GM12878 (cell line): ENCODE measurements at regions not wholly inside any gene's neighbourhood (a gene's known extent, or its start where the extent isn't known, plus 50 kb on each side); places are given as distances from the start of the nearest gene placed in this dataset.
A peak's percentile ranks its signal among the peaks of the same experiment; 100 is the strongest.

Experiments used
- ATAC-seq: fragments of 200-7000 bp; cut with Tn5 transposase; 3 replicates; pipeline ENCODE4 v1.9.1; 2020; ENCODE audit warnings: mild to moderate bottlenecking, moderate library complexity
- BruUV-seq: library from RNA; stranded (reverse); fragments of 400-500 nt; replicated peaks from 2 replicates; lab custom pipeline; 2021; lab: Mats Ljungman, UMichigan
- CTCF ChIA-PET: fragments of 300-600 bp; sonication (Branson Sonifier 250); formaldehyde crosslinking; extraction: SDS; loops from one replicate; lab custom pipeline; 2021; ENCODE audit warnings: inconsistent platforms; lab: Yijun Ruan, JAX
- POLR2A ChIA-PET: fragments of 350-600 bp; formaldehyde crosslinking; extraction: SDS; loops from one replicate; lab custom pipeline; 2021; ENCODE audit warnings: inconsistent platforms; lab: Charles Lee
- RAD21 ChIA-PET: fragments of 300-600 bp; sonication (Branson Sonifier 250); formaldehyde crosslinking; loops from one replicate; lab custom pipeline; 2023; ENCODE audit warnings: antibody characterized with exemption; ENCODE audit not compliant: unreplicated experiment; lab: Charles Lee
- SMC1A ChIA-PET: fragments of 300-600 bp; sonication (Branson Sonifier 250); formaldehyde crosslinking; loops from one replicate; lab custom pipeline; 2023; ENCODE audit not compliant: unreplicated experiment, uncharacterized antibody; lab: Charles Lee
- DNase-seq: peaks from one replicate; pipeline ENCODE4 v3.0.0-alpha.2; 2011; ENCODE audit warnings: low read depth, low spot score
- FAIRE-seq: peaks from 3 replicates; lab custom pipeline; 2011; peaks lifted over from hg19 to GRCh38; lab: Jason Lieb, UNC
- H2AFZ ChIP-seq: 2 replicates; pipeline ENCODE4 v1.6.0; 2011; ENCODE audit warnings: low read depth, low read length, control low read depth; ENCODE audit not compliant: control insufficient read depth
- H3K27ac ChIP-seq: 2 replicates; pipeline ENCODE4 v1.5.1; 2011; ENCODE audit warnings: control low read depth; ENCODE audit not compliant: control insufficient read depth, insufficient read depth
- H3K27me3 ChIP-seq, 2 experiments: replicated peaks in 1 of 2; 2 replicates each; pipeline versions ENCODE4 v1.6.0 to v1.6.1; 2011; ENCODE audit warnings: low read length in 1 of 2; ENCODE audit not compliant: control insufficient read depth in 2 of 2, insufficient read depth in 2 of 2
- H3K36me3 ChIP-seq, 2 experiments: 2 replicates each; pipeline ENCODE4 v1.5.1; 2011; ENCODE audit warnings: low read length in 1 of 2; ENCODE audit not compliant: control insufficient read depth in 2 of 2, insufficient read depth in 2 of 2
- H3K4me1 ChIP-seq: 2 replicates; pipeline ENCODE4 v1.6.1; 2011; ENCODE audit warnings: mild to moderate bottlenecking, low read length, moderate library complexity, mixed read lengths; ENCODE audit not compliant: control insufficient read depth, insufficient read depth
- H3K4me2 ChIP-seq: 2 replicates; pipeline ENCODE4 v1.6.0; 2011; ENCODE audit warnings: control low read depth; ENCODE audit not compliant: control insufficient read depth, insufficient read depth
- H3K4me3 ChIP-seq: fragments of 200-600 bp; sonication (generic); 2 replicates; pipeline ENCODE4 v1.5.1; 2016
- H3K79me2 ChIP-seq: 2 replicates; pipeline ENCODE4 v1.6.0; 2011; ENCODE audit warnings: low read length; ENCODE audit not compliant: control insufficient read depth, insufficient read depth
- H3K9ac ChIP-seq: 2 replicates; pipeline ENCODE4 v1.8.0; 2011; ENCODE audit warnings: low read length, control low read depth, mixed read lengths; ENCODE audit not compliant: control insufficient read depth, insufficient read depth
- H3K9me3 ChIP-seq: replicated peaks from 3 replicates; pipeline ENCODE4 v1.5.1; 2011; ENCODE audit warnings: mild to moderate bottlenecking, low read length; ENCODE audit not compliant: control insufficient read depth, insufficient read depth
- H4K20me1 ChIP-seq: 2 replicates; pipeline ENCODE4 v1.6.0; 2011; ENCODE audit not compliant: control insufficient read depth, insufficient read depth
- CBX3 ChIP-seq: fragments of 200-600 bp; sonication (generic); IDR thresholded peaks from 2 replicates; pipeline ENCODE4 v1.6.1; 2016; ENCODE audit warnings: low read depth, borderline replicate concordance
- CHD4 ChIP-seq: fragments of 200-600 bp; sonication (generic); IDR thresholded peaks from 2 replicates; pipeline ENCODE4 v1.6.1; 2016; ENCODE audit warnings: mild to moderate bottlenecking
- PAX8 ChIP-seq: fragments of 450-650 bp; IDR thresholded peaks from 2 replicates; pipeline ENCODE4 v1.6.1; 2017; ENCODE audit warnings: mild to moderate bottlenecking, moderate library complexity
- SP1 ChIP-seq: IDR thresholded peaks from one replicate; pipeline ENCODE4 v1.6.1; 2011; ENCODE audit warnings: low read depth, low read length
- ZNF24 ChIP-seq: fragments of 450-650 bp; IDR thresholded peaks from 2 replicates; pipeline ENCODE4 v1.6.1; 2017; ENCODE audit warnings: antibody characterized with exemption, mild to moderate bottlenecking
- WGBS: methylation state at CpG from one replicate; pipeline ENCODE4 v1.1.6; 2016; ENCODE audit warnings: low lambda C conversion rate; ENCODE audit not compliant: insufficient replicate concordance, insufficient coverage; ENCODE audit errors: missing lambda C conversion rate; 5-methylcytosine and 5-hydroxymethylcytosine counted together
- in situ Hi-C: fragments of 300-500 bp; cut with MboI; formaldehyde crosslinking; loops from 9 replicates; pipeline ENCODE4 v1.14.3; 2018; ENCODE audit warnings: mixed read lengths
- intact Hi-C: fragments of 100-400 bp; cut with micrococcal nuclease; formaldehyde crosslinking; loops from one replicate; pipeline ENCODE4 v1.14.2; 2022; ENCODE audit not compliant: unreplicated experiment

GRCh38 chr6:23175391-23175790, 606.0 kb downstream of the HDGFL1 start:
- no peak overlapping the region for H3K27ac ChIP-seq
- intact Hi-C loops = no loop called here
- H3K27me3 ChIP-seq = no peaks in the 10 kb centered on the region
- H3K79me2 ChIP-seq = no peaks in the 10 kb centered on the region
- POLR2A ChIA-PET = no interaction called here
- DNase-seq (no peak), FAIRE-seq (no peak), ATAC-seq (0 out of 3 replicates have a peak, but pooled peaks have one; percentile 27)
- CTCF ChIA-PET = no interaction called here
- no peaks in the 10 kb centered on the region for H3K9me3 ChIP-seq
- no peaks in the 10 kb centered on the region for H3K4me1 ChIP-seq
- WGBS = 44% methylated on average over 2 of the region's 2 CpGs
- H3K4me3 ChIP-seq = no peak overlapping the region
- H3K4me2 ChIP-seq = no peak overlapping the region
- H3K9ac ChIP-seq = no peak overlapping the region
- in situ Hi-C loops = no loop called here
- no peaks in the 10 kb centered on the region for H4K20me1 ChIP-seq
- RAD21 ChIA-PET = no interaction called here
- H2AFZ ChIP-seq = no peak overlapping the region
- H3K36me3 ChIP-seq = no peaks in the 10 kb centered on the region
- TF ChIP-seq SP1 = no peak
- TF ChIP-seq CHD4 = no peak
- TF ChIP-seq, all 136 proteins: peak for 0
- SMC1A ChIA-PET = no interaction called here
- no TSS peak for BruUV-seq

DNA sequence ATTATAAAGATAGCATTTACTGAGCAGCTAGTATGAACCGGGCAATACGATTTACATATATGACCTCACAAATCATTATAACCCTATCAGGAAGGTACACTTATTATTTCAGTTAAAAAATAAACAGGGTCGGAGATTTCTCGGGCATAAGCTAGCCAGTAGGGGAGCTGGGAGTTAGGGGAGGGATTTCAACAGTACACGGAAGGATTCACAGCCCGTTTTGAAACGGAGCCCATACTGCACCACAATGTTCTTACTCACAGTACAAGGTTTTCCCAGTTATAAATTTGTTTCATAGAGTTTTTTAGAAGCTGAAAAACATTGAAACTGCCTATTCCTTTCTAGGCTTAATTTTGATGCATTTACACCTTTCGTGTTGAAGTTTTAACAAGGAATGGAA, 607.1 kb downstream of the HDGFL1 start:
- H3K27me3 ChIP-seq = no peaks in the 10 kb centered on the region
- H4K20me1 ChIP-seq = no peaks in the 10 kb centered on the region
- BruUV-seq = no TSS peak
- ATAC-seq (no peak), FAIRE-seq (no peak), DNase-seq (no peak)
- ChIA-PET SMC1A (interaction anchor here (0.5 to 2.0 kb wide), 2 partner anchors 11 to 54 kb away, joined by 3 to 5 read pairs; no protein-coding TSS in a partner anchor), POLR2A (no interaction called here), CTCF (no interaction called here), RAD21 (interaction anchor here (0.7 kb wide), 1 partner anchor 748 kb away, joined by 3 read pairs; no protein-coding TSS in a partner anchor)
- WGBS = 44% methylated on average over 8 of the region's 8 CpGs
- H3K79me2 ChIP-seq = no peaks in the 10 kb centered on the region
- intact Hi-C loops = no loop called here
- no peaks in the 10 kb centered on the region for H3K4me1 ChIP-seq
- no peak overlapping the region for H2AFZ ChIP-seq
- H3K36me3 ChIP-seq = no peaks in the 10 kb centered on the region
- H3K27ac ChIP-seq = no peak overlapping the region
- H3K4me2 ChIP-seq = no peak overlapping the region
- TF ChIP-seq ZNF24 (no peak), CBX3 (no peak), PAX8 (no peak)
- no peak overlapping the region for H3K4me3 ChIP-seq
- in situ Hi-C loops = no loop called here
- H3K9me3 ChIP-seq = no peaks in the 10 kb centered on the region
- H3K9ac ChIP-seq = no peak overlapping the region
